ENCODE measurements at regions not wholly inside any gene's neighbourhood (a gene's known extent, or its start where the extent isn't known, plus 50 kb on each side); places are given as distances from the start of the nearest gene placed in this dataset.

GRCh38 chr4:100839712-100840111 is 321.9 kb upstream of the EMCN start:
- no peak for DNase-seq

GRCh38 chr4:100838286-100838685 is 320.5 kb upstream of the EMCN start:
- DNase-seq, result no peak

GRCh38 chr4:100836929-100837328 is 319.1 kb upstream of the EMCN start:
- no peak for DNase-seq

GRCh38 chr4:100834616-100835015 is 316.8 kb upstream of the EMCN start:
- no peak for DNase-seq

- DNase-seq, result no peak
Measured at GRCh38 chr4:100833906-100834305, 316.1 kb upstream of the EMCN start.

- no peak for DNase-seq
Measured at GRCh38 chr4:100828986-100829685, 311.3 kb upstream of the EMCN start.

GRCh38 chr4:100828364-100828763 is 310.5 kb upstream of the EMCN start:
- no peak for DNase-seq

- DNase-seq, result no peak
Measured at GRCh38 chr4:100827756-100828155, 309.9 kb upstream of the EMCN start.

- DNase-seq, result no peak
Measured at GRCh38 chr4:100826808-100827548, 309.2 kb upstream of the EMCN start.

GRCh38 chr4:100826067-100826466 is 308.2 kb upstream of the EMCN start:
- no peak for DNase-seq

- DNase-seq, result no peak
Measured at GRCh38 chr4:100823993-100824323, 306.1 kb upstream of the EMCN start.

- no peak for DNase-seq
Measured at GRCh38 chr4:100823066-100823992, 305.5 kb upstream of the EMCN start.

GRCh38 chr4:100820249-100820648 is 302.4 kb upstream of the EMCN start:
- DNase-seq, result no peak

GRCh38 chr4:100819505-100819904 is 301.7 kb upstream of the EMCN start:
- DNase-seq, result no peak

- no peak for DNase-seq
Measured at GRCh38 chr4:100816436-100817045, 298.7 kb upstream of the EMCN start.

GRCh38 chr4:100811046-100811445 is 293.2 kb upstream of the EMCN start:
- DNase-seq, result no peak

GRCh38 chr4:100809506-100809905 is 291.7 kb upstream of the EMCN start:
- no peak for DNase-seq

- no peak for DNase-seq
Measured at GRCh38 chr4:100806988-100807387, 289.2 kb upstream of the EMCN start.

- DNase-seq, result no peak
Measured at GRCh38 chr4:100805538-100805937, 287.7 kb upstream of the EMCN start.

GRCh38 chr4:100804576-100805360 is 286.9 kb upstream of the EMCN start:
- DNase-seq, result no peak

- DNase-seq, result no peak
Measured at GRCh38 chr4:100803751-100804150, 285.9 kb upstream of the EMCN start.

Measured in NCI-H774 (cell line).